GM21447 (cell line): ENCODE measurements at regions not wholly inside any gene's neighbourhood (a gene's known extent, or its start where the extent isn't known, plus 50 kb on each side); places are given as distances from the start of the nearest gene placed in this dataset.
"Not testable (repeated sequence)": the region's sequence is repeated elsewhere in the genome, so short reads cannot be mapped to it uniquely, and the experiment has no call there.

Experiments used
- ATAC-seq: cut with Tn5 transposase; IDR thresholded peaks from one replicate; pipeline ENCODE4 v1.9.1; 2021; ENCODE audit not compliant: unreplicated experiment

DNA sequence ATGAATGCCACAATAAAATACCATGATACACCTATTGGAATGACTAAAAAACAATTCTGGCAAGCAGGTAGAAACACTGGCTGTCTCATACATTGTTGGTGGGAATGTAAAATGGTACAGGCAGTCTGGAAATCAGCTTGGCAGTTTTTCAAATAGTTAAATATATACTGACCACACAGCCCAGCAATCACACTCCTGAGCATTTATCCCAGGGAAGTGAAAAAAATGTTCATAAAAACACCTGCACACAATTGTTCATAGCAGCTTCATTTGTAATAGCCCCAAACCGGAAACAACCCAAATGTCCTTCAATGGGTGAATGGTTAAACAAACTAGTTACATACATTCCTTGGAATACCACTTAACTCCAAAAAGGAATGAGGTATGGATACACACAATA, 137.2 kb downstream of the TFCP2L1 start:
- ATAC-seq = no peak

DNA sequence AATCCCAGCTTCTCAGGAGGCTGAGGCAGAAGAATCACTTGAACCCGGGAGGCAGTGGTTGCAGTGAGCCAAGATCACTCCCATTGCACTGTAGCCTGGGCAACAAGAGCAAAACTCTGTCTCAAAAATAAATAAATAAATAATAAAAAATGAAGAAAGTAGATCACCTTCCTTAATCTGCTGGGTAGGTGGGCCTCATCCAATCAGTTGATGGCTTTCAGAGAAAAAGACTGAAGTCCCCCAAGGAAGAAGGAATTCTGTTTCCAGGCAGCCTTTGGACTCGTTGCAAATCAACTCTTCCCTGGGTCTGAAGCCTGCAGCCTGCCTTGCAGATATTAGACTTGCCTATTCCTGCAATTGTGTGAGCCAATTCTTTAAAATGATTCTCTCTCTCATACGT, 136.5 kb downstream of the TFCP2L1 start:
- ATAC-seq = no peak

DNA sequence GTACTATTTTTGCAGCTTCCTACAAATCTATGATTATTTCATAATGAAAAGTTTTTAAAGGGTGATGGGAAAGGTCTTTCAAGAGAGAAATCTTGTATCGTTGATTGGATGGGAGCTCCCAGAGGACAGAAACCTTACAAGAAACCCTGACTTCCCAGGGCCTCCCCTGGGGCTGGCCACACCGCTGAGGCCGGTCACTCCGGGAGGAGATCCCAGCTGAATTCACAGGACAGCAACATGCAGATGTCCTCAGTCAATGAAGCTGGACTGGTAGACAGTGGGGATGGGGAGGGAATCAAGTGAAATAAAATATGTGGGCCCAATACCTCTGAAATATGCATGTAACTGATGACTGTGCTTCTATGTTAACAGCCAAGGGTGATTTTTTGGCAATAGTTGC, 135.6 kb downstream of the TFCP2L1 start:
- ATAC-seq = no peak

DNA sequence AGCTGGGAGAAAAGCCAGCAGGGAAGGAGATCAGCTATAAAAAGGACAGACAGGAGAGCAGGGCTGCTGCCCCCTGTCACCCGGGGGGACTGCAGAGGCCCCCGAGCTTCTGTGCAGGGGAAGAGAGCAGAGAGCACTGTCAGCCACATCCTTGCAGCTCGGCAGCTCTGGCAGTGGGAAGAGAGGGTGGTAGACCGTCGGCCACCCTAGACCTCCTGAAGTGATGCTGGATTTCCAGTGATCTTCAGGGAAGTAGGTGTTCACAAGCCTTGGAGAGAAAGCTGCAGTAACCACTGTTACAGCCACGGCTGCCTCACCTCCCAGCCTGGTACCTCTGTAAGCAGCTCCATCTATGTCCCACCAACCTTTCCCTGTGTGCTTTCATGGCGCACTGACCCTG, 134.9 kb downstream of the TFCP2L1 start:
- ATAC-seq = no peak

DNA sequence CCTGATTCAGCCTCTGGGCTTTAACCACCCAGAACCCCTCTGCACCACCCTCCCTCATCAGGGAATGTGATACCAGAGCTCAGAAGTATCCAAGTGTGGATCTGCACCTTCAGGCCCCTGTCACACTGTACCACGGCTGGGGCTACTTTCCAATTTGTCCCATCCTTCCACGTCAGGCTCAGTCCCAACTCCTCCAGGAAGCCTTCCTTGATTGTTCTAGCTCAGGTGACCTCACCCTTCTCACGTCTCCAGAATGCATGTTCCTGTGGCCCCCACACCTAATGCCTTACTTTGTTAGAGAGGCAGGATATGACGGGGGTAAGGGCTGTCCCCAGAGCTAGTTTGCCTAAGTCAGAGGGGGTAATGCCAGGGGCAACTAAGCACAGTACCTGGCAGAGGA, 134.3 kb downstream of the TFCP2L1 start:
- no peak for ATAC-seq

DNA sequence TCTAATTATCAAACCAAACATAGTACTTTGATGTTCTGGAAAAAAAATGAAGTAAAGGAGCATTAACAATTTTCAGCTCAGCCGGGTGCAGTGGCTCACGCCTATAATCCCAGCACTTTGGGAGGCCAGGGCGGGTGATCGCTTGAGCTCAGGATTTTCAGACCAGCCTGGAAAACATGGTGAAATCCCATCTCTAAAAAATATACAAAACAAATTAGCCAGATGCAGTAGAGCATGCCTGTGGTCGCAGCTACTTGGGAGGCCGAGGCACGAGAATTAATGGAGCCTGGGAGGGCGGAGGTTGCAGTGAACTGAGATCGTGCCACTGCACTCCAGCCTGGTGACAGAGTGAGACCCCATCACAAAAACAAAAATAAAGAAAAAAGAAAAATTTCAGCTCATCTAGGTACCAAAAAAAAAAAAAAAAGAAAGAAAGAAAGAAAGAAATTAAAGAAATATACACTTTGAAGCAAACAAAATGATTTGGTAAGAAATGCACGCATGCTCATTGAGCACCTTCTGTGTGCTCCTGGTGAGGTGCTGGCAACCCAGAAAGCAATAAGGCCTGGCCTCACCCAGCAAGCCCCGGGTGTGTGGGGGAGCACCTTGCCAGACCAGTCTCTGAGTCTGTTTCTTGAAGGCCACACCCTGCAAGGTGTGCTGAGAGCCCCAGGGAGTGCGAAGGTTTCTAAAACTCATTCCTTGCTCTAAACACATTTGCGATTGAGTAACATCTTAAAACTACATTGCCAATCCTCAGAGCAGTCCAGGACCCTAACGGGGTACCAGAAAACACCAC, 133.5 kb downstream of the TFCP2L1 start:
- ATAC-seq = no peak

DNA sequence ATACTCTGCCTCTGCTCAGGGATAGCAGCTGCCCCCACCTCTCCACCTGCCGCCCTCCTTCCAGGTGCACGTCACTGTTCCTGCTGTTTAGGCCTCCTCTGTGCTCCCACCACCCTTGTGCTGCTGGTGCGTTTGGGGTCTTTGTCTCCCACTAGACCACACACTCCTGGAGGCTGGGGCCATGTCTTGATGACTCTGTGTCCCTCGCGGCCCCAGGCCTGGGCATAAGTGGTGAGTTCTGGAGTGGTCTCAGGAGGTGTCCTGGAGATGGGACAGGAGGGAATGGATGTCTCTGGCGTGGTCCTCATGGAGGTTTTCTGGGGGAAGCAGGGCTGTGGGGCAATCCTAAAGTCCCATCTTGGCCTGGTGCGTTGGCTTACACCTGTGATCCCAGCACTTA, 132.1 kb downstream of the TFCP2L1 start:
- no peak for ATAC-seq

DNA sequence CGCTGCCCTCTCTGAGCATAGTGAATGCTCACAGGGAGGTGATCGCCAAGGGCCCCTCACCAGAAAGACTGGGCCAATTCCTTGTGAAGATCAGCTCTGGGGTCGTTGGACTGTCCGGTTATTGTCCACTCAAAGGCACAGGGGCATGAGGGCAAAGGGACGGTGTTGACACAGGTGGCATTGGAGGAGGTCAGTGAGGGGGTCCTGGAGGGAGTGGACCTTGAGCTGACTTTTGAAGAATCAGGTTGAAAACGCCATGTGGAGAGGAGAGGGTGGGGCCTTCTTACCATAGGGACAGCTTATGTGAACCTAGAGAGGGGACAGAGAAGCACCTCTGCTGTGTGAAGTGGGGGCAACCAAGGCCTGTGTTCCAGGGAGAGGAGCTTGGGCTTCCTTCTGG, 131.5 kb downstream of the TFCP2L1 start:
- no peak for ATAC-seq

DNA sequence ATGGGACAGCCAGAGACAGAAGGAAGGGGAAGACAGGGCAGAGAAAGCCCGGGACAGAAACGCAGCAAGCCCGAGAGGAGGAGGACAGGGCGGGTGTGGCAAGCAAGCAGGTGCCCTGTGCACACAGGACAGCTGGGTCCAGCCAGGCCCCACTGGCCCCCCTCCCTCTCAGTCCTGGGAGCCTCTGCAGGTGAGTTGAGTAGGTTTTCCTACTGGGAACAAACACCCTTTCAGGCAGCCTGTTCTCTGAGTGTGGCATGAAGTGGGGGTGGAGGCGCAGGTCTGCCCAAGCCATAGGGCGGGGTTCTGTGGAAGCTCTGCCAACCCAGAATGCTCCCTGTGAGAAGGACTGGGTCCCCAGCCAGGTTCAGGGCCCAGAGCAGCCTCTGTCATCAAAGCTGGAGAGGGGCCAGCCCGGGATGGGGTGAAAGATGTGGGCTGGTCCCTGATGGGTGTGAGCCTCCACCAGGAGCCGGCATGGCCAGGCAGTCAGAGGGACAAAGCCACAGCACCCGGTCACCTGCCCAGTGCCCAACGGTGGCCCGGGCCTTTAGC, 129.4 kb downstream of the TFCP2L1 start:
- ATAC-seq = no peak

DNA sequence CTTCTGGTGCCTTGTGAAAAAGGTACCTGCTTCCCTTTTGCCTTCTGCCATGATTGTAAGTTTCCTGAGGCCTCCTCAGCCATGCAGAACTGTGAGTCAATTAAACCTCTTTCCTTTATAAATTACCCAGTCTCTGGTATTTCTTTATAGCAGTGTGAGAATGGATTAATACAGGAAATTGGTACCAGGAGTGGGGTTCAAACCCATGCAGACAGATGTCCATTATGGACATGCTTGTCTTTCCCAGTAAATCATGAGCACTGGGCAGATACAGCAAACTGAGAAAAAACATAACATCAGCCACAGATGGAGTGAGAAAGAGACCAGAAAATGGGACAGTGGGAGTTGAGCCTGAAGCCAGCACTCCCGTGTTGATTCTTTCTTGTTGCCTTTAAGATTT, 127.5 kb downstream of the TFCP2L1 start:
- not testable (repeated sequence) for ATAC-seq

DNA sequence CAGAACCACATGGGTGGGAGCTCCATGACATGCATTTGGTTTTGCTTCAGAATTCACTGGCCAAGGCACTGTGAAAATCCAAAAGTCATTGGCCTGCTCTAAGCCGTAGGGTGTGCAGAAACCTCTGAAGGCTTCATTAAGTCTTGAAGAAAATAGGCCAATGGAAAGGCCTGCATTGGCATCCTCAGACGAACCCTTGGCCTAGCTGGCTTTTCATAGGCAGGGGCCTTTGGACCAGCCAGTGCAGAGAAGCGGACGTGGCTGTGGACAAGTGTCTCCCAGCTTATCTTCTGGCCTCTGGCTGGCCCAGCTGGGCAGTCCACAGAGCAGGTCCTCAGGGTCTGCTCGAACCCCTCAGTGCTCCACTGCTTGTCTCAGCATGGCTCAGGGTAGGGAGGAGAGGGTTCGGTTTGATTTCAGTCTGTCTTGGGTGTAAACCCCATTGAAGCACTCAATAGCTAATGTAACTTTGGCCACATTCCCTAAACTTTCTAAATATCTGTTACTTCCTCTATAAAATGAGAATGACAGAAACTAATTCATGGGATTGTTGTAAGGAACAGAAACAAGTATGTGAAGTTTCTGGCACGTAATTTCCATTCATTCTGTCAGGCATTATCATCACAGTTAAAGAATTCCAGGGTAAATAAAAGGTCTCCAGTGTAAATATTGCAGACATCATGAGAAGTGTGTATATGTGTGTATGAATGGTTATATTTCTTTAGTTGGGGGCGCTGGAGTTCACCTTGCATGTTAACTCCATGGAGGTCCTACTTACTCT, 125.5 kb downstream of the TFCP2L1 start:
- ATAC-seq = no peak

DNA sequence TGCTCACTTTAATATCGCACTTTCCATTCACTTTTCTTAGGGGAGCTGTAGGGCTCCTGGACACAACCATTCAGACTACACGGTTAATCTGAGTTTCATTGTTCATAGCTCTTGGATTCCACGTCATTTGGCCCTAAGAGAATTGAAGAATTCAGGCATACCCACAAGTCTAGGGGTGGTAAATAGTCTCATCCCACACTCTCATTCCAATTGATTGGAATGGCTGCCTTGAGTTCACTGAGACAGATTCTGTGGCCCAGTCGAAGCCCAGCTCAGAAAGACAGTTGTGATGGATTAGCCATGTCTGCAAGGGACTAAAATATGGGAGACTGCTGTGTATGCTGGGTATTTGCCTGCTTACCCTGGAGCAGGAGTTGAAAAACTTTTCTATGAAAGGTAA, 124.6 kb downstream of the TFCP2L1 start:
- no peak for ATAC-seq

DNA sequence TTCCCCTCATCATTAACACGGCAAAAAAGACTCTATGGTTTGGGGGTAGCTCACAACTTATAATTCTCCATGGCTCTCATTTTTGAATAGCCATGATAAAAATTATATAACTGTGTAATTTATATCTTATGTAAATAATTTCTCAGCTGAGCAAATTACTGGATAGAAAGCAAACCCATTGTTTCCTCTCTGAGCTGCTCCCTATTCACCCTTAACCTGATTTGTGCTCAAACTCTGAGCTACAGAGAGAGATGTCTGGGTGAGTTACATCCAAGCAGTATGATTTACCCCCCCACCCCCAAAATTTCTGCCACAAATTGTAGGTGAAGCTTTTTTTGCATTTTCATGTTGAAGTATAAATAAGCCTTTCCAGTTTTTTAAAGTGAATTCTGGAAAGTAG, 123.7 kb downstream of the TFCP2L1 start:
- ATAC-seq = no peak

DNA sequence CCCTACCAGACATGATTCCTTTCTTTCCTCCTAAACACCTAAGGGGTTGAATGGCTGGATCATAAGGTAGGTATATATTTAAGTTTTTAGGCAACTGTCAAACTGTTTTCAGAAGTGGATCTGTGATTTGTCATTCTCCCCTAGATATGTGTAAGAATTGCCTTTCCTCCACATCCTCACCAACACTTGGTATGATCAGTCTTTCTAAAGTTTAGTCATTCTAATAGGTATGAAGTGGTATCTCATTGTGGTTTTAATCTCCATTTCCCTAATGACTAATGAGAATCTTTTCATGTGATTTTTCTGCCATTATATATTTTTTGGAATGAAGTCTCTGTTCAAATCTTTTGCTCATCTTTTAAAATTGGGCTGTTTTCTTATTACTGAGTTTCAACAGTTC, 122.1 kb downstream of the TFCP2L1 start:
- ATAC-seq = no peak

DNA sequence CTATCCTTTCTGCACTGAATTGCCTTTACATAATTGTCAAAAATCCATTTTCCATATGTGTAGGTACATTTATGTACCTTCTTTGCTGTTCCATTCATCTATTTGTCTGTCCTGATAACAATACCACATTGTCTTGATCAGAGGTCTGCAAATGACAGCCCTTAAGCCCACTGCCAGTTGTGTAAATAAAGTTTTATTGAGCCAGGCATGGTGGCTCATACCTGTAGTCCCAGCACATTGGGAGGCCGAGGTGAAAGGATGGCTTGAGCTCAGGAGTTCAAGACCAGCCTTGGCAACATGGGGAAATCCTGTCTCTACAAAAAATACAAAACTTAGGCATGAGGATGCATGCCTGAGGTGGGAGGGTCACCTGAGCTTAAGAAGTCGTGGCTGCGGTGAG, 121.0 kb downstream of the TFCP2L1 start:
- no peak for ATAC-seq

DNA sequence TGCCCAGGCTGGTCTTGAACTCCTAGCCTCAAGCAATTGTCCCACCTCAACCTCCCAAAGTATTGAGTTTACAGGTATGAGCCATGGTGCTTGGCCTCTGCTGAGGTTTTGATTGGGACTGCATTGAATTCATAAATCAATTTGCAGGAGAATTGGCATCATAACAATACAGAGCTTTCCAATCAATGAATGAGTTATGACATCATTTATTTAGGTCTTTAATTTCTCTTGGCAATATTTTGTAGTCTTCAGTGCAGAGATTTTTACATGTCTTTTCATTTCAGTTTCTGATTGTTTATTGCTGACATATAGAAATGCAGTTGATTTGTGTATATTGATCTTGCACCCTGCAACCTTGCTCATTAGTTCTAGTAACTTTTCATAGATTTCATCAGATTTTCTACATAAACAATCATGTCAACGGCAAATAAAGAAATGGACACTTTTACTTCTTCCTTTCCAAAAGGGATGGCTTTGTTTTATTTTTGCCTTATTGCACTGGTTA, 119.9 kb downstream of the TFCP2L1 start:
- ATAC-seq = no peak
